ENCODE measurements at regions not wholly inside any gene's neighbourhood (a gene's known extent, or its start where the extent isn't known, plus 50 kb on each side); places are given as distances from the start of the nearest gene placed in this dataset.
"Not testable (repeated sequence)": the region's sequence is repeated elsewhere in the genome, so short reads cannot be mapped to it uniquely, and the experiment has no call there.

DNA sequence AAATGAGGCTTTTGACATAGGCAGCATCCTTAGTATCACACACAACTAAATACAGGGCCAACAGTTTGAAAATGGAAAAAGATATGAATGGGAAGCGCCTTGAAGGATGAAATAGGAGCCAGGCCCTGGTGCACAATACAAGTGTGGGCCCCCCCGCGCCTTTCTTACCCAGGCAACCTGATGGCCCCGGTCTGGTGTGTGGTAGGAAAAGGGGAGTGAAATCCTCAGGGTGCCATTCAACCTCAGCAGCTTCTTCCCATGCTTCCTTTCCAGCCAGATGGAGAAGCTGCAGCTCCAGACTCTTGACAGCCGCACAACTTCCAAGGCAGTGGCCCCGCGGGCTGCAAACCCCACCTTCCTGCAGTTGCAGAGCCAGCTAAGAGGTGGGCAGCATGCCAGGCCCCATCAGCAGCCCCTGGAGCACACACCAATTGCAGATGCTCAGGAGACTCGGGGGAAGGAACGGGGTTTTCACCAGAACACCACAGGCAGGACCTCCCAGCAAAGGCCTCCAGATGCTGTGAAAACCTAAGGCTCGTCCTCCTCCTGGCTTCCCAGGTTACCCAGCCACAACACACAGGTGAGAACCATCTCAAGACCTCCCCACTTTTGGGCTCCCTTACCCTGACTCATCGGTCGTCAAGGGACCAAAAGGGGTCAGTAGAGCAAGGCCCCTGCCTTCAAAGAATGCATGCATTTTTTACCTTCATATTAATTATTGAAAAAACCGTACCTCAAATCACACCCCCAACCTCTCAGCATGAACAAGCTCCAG is 101.6 kb downstream of the CPN2 start:
- no peak for DNase-seq (ENCODE audit: low read depth)

DNA sequence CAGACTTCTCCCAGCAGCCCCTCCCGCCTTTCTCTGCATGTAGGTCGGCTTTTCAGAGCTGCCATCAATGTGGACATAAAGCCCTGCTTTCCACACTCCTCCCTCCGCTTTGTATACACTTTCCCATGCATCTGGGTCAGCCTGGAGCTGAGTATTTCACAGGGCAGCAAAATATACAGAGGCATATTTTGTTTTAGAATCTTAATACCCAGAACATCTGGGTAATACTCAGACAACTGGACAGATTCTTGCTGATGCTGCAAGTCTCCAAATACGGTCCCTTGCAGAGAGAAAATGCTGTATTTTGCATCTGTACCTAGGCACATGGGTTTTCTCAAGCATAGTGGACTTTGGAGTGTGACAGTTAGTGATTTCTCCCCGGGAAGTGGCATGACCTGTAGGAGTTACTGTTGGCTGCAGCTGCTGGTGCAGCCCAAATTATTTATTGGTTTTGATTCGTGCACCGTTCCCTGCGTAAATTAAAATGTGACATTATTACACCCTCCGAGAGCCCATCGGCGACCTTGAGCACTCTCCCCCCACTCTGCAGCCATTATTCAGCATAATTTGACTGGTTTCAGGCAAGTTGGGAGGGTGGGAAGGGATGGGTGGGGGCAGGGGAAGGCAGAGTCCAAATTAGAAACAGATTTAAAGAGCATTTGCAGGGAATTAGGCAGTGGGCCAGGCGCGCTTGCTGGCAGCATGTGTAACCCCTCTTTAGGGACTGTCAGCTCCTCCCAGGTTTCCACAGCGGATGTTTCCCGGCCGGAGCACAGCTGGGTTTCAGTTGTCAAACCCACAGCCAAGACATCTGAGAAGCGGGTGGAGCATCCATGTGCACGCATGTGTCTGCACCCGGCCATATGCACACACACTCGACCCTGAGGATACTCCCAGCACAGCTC is 100.8 kb downstream of the CPN2 start:
- DNase-seq (ENCODE audit: low read depth): no peak

DNA sequence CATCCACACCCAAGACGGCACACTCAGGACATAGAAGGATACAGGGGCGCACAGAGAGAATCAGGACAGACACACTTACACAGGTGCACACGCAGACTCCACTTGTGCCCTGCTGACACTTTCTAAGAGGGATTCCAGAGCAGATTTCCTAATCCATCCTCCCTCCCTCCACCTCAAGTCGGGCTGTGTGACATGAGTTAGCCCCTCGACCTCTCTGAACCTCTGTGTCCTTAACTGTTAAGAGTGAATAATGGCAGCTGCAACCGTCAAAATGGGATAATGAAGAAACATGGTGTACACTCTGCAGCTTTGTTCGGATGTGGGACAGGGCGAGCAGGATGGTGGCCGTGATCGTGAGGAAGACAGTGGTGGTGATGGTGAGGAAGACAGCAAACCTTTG is 100.1 kb downstream of the CPN2 start:
- no peak for DNase-seq (ENCODE audit: low read depth)

GRCh38 chr3:194251461-194251860 is 99.7 kb downstream of the CPN2 start:
- DNase-seq (ENCODE audit: low read depth): no peak

DNA sequence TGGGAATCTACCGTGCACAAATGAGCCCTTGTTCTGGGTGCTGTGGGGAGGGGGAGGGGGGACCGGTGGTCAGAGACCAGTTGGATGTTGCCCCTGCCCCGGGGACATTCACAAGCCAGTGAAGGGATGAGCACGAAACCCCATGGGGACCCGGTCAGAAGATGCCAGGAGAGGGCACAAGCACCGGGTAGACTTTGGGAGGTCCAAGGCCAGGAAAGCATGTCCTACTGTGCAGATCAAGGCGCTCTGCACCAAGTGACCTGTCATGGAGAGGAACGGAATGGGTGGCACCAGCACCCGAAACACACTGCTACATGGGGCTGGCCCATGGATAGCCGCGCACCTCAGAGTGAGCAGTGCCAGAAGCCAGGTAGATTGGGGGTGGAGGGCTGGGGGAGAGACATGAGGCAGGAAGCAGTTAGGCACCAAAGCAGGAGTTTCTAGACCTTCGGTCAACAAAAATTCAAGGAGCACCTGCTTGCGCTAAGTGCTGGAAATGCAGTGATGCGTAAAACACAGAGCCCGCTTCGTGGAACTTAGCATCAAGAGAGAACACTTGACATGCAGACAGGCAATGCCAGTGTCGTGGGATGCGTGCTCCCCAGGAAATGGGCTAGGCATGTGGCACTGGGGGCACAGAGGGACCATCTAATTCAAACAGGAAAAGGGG is 99.1 kb downstream of the CPN2 start:
- no peak for DNase-seq (ENCODE audit: low read depth)

DNA sequence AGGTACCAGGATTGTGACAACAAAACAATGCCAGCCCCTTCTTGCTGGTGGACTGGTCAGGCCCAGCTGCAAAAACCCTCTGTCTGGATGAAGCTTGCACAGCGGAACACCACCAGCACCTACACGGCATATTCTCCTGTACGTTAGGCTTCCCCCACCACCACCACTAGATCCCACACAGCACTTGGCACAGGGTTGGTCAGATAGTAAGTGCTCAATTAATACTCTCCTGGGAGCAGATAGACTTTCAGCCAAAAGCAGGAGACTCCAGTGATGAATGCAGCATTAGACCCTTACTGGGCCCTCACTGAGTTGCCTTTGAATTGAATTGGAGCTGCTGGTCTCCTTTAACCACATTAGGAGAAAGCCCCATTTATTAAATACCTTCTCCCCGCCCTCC is 97.9 kb downstream of the CPN2 start:
- DNase-seq (ENCODE audit: low read depth): no peak

DNA sequence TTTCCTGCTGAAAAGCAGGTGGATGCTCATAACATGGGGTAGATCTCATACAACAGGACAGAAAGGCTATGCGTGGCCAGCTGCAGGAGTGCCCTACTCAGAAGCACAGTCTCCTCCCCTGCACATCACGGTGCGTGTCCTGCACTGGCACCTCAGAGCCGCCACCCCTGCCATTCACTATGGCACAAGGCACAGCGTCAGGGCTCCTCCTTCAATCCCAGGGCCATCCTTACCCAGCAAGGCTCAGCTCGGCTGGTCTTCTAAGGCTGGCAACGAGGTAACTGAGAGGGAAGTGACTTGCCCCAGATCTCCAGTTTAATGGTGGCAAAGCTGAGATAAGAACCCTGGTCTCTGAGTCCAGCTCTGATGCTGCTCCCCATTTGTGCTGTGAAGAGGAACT is 97.1 kb downstream of the CPN2 start:
- DNase-seq (ENCODE audit: low read depth): no peak

DNA sequence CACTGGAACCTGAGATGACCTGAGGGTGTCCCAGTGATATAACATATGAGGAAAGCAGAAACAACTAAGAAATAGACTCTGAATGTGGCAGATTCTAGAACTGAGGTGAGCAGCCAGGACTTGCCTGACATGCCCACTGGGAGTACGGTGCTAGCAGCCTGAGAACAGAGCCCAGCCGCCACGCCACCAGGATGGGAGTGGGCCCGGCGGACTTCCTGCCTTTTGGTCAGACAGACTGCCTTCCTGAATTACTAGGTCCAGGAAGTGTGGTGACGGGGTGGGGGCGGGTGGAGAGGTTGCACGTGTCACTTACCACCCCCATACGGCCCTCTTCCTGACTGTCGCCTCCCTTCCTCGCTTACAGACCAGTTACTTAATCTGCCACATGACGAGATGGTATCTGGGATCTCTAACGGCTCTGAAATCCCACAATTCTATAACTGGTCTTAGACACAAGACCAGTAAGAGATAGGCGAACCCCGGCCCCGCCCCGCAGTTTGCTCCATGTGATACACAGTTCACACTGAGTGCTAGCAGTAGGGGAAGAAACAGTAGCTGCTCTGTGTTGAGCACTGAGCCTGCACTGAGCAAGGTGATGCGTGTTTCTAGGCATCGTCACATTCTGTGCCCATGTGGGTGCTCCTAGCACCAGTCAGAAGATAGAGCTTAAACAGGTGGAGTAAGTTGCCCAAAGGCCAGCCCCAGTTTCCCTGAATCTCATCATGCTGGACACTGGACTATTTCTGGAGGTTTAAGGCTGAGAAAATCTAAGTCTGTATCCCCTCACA is 95.7 kb downstream of the CPN2 start:
- DNase-seq (ENCODE audit: low read depth): no peak

GRCh38 chr3:194256040-194256945 is 94.8 kb downstream of the CPN2 start:
- no peak for DNase-seq (ENCODE audit: low read depth)

DNA sequence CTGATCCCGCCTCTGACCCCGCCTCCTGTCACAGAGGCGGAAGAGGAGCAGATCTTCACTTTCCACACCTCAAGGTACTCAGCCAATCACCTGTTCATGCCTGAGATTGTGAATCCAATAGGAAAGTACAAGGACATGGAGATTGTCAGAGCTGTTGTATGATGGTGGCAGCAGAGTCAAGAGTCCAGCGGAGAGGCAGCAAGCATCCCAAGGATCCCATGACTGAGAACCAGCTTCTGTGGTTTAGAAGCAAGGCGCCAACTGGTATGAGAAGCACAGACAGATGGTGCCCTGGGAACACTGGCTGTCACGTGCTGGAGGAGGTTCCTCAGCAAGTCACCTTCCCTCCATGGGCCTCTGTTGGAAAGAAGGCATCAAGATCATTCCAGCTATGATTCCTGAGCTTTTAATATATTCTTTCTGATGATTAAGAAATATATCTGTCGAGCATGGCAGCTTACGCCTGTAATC is 93.9 kb downstream of the CPN2 start:
- DNase-seq (ENCODE audit: low read depth): no peak

- no peak for DNase-seq (ENCODE audit: low read depth)
Measured at GRCh38 chr3:194257916-194258668, 93.0 kb downstream of the CPN2 start.

DNA sequence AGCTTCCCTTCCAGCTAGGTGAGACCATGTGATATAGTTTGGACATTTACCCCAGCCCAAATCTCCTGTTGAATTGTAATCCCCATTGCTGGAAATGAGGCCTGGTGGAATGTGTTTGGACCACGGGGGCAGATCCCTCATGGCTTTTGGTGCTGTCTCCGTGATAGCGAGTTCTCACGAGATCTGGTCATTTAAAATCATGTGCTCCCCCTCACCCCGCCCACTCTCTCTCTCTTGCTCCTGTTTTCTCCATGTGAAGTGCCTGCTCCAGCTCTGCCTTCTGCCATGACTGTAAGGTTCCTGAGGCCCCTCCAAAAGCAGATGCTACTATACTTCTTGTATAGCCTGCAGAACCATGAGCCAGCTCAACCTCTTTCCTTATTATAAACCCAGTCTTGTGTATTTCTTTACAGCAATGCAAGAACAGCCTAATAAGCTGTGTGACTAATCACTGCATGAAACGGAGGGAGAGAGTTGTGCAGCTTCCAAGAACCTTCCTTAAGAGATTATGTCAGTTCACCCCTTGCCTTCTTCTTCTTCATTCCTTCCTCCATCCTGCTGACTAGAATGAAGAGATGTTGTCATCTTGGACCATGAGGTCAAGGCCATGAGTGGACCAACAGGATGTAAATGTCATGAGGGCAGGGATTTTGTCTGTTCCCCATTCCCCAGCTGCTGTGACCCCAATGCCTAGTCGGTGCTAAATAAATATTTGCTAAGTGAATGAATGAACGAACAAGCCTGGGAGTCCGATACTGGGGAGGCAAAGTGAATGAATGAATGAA is 91.0 kb downstream of the CPN2 start:
- DNase-seq (ENCODE audit: low read depth): no peak

GRCh38 chr3:194261581-194262063 is 89.5 kb downstream of the CPN2 start:
- no peak for DNase-seq (ENCODE audit: low read depth)

DNA sequence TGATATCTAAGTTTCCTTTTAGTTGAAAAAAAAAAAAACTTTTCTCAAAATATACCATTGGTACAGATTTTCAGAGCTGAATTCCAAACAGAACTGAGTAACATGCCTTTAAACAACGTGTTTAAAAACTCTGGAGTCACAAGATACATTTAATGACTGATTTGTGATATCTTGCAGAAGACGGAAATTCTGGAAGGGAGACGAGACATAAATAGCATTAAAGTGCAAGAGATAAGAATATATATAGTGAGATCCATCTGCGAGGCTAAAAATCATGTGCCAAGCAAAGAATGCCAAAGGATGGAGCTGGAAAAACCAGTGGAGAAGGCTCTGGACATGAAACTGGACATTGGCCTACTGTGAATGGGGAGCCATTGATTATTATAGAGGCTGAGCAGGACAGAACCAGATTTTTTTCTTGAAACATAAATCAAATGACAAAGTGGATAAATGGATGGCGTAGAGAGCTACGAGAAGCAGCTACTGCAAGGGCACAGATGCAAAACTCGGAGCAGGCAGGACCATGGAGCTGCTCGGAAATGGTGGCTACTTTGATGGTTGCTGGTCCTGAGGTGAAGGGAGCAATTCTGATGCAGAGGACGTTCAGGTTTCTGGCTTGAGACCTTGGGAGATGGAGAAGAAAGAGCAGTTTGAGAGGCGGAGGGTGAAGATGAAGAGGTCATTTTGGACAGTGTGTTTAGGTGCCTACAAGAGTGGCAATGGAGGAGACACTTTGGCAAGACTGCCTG is 88.8 kb downstream of the CPN2 start:
- no peak for DNase-seq (ENCODE audit: low read depth)

DNA sequence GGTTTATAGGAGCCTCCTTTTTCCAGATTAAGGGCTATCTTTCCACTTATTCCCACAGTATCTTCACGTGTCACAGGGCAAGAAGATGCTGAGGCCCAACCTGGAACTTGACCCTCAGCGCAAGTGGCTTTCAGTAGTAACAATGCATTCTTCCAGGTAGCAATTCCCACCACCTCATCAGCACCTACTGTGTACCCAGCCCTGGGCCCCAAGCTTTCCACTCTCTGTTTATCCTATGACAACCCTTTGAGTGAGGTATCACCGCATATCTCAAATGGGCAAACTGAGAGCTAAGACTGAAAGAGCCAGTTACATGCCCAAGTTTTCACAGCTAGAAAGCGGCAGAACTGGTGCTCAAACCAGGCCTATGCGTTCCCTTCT is 88.2 kb downstream of the CPN2 start:
- DNase-seq (ENCODE audit: low read depth): no peak

DNA sequence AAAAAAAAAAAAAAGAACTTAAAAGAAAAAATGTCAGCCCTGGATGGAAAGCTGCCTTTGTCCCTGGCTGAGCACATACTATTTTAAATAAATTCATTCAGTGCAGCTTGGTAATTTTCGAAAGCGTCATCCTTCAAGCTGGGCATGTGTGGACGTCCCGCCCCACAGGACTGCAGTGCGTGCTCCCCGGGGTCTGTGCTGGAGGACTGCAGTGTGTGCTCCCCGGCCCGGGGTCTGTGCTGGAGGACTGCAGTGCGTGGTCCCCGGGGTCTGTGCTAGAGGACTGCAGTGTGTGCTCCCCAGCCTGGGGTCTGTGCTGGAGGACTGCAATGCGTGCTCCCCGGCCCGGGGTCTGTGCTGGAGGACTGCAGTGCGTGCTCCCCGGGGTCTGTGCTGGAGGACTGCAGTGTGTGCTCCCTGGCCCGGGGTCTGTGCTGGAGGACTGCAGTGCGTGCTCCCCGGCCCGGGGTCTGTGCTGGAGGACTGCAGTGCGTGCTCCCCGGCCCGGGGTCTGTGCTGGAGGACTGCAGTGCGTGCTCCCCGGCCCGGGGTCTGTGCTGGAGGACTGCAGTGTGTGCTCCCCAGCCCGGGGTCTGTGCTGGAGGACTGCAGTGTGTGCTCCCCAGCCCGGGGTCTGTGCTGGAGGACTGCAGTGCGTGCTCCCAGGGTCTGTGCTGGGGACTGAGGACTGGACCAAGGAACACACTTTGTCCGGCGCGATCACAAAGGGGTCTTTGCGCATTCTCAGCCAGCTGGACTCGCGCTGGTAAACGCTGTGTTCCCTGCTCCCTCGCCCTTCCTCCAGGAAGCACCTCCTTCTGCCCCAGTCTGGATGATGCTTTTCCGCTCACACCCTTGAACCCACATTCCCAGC is 86.3 kb downstream of the CPN2 start:
- DNase-seq (ENCODE audit: low read depth): not testable (repeated sequence)

DNA sequence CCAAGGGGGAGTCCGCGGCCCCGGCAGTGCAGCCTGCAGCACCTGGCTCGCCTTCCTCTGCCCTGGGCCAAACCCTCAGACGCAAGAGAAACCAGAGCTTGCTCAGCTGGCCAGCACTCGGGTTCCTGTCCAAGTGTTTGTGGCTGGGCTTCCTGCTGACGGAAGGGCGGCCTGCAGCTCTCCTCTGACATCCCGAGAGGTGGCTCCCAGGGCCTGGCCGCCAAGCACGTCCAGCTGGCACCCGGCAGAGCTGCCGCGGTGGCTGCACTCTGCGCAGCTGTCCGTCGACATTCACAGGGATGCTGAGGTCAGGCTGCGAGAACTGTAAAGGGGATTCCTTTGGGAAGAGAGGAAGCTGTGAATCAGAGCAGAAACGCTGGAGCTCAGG is 85.6 kb downstream of the CPN2 start:
- no peak for DNase-seq (ENCODE audit: low read depth)

Data from HS-5 (cell line).